A172 (cell line): ENCODE measurements at regions not wholly inside any gene's neighbourhood (a gene's known extent, or its start where the extent isn't known, plus 50 kb on each side); places are given as distances from the start of the nearest gene placed in this dataset.

Source experiments
- DNase-seq: peaks from one replicate; pipeline ENCODE4 v3.0.0-alpha.2; 2015; ENCODE audit warnings: low spot score

DNA sequence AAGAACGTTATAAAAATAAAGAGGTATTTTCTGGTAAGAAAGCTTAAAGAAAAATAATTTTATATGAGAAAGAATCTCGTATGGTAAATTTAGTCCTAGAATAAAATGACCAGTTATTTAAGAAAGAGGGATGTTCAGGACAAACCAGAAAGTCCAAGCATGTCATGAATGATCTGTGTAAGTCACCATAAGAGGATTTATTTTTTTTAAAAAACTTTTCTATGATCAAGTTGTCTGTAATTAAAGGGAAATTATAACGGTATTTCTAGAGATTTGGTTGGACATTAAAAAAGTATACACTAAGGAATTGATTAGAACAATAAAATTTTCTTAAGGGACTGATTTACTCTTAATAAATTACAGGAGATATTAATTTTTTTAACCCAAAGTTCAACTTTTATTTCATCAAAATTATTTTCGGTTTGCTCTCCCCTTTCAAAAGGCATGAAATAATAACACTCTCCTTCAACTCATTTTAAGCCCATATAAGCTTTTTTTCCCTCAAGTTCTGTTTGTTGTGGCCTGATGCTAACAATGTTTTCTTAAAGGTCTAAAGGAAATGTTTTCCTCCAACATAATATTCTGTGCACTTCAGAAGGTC is 49.9 kb upstream of the CPSF6 start:
- peak; percentile 27 for DNase-seq
